AG10803 (cell line): ENCODE measurements at regions not wholly inside any gene's neighbourhood (a gene's known extent, or its start where the extent isn't known, plus 50 kb on each side); places are given as distances from the start of the nearest gene placed in this dataset.

Experiments used
- DNase-seq: peaks from one replicate; pipeline ENCODE4 v3.0.0; 2010; ENCODE audit warnings: low read depth
- H3K4me3 ChIP-seq: 2 replicates; pipeline ENCODE4 v1.5.1; 2011; ENCODE audit warnings: mild to moderate bottlenecking, low read length, control low read depth
- CTCF ChIP-seq: conservative IDR thresholded peaks from 2 replicates; pipeline ENCODE4 v1.5.1; 2011; ENCODE audit warnings: mild to moderate bottlenecking, low read length, control low read depth, inconsistent platforms

GRCh38 chr18:37873416-37873815, 307.8 kb upstream of the CELF4 start:
- no peak for TF ChIP-seq CTCF
- no peak overlapping the region for H3K4me3 ChIP-seq
- DNase-seq = no peak

GRCh38 chr18:37872562-37872961, 307.0 kb upstream of the CELF4 start:
- no peak overlapping the region for H3K4me3 ChIP-seq
- no peak for TF ChIP-seq CTCF
- no peak for DNase-seq

- DNase-seq = no peak
- no peak overlapping the region for H3K4me3 ChIP-seq
- TF ChIP-seq CTCF = no peak
These were observed 306.0 kb upstream of the CELF4 start for GRCh38 chr18:37871561-37871960.

GRCh38 chr18:37869051-37869450, 303.5 kb upstream of the CELF4 start:
- no peak overlapping the region for H3K4me3 ChIP-seq
- no peak for TF ChIP-seq CTCF
- no peak for DNase-seq

GRCh38 chr18:37864122-37864521, 298.5 kb upstream of the CELF4 start:
- DNase-seq = no peak
- H3K4me3 ChIP-seq = no peak overlapping the region
- no peak for TF ChIP-seq CTCF

- no peak overlapping the region for H3K4me3 ChIP-seq
- no peak for DNase-seq
- no peak for TF ChIP-seq CTCF
These were observed 296.4 kb upstream of the CELF4 start for GRCh38 chr18:37861981-37862380.

- TF ChIP-seq CTCF = no peak
- H3K4me3 ChIP-seq = no peak overlapping the region
- no peak for DNase-seq
These were observed 288.8 kb upstream of the CELF4 start for GRCh38 chr18:37854396-37854795.
